SK-N-SH (cell line): ENCODE measurements at regions not wholly inside any gene's neighbourhood (a gene's known extent, or its start where the extent isn't known, plus 50 kb on each side); places are given as distances from the start of the nearest gene placed in this dataset.

Experiments
- CTCF ChIA-PET: fragments of 300-600, 350-600 bp; formaldehyde crosslinking; extraction: SDS; loops from one replicate; lab custom pipeline; 2021; lab: Yijun Ruan, JAX
- POLR2A ChIA-PET: fragments of 350-600 bp; sonication (Branson Sonifier 250); formaldehyde crosslinking; extraction: SDS; loops from one replicate; lab custom pipeline; 2020; ENCODE audit warnings: antibody characterized with exemption, inconsistent platforms; lab: Yijun Ruan, JAX
- DNase-seq: peaks from one replicate; pipeline ENCODE4 v3.0.0; 2012
- H2AFZ ChIP-seq: fragments of 200-600 bp; sonication (generic); 2 replicates; pipeline ENCODE4 v1.8.1; 2016; ENCODE audit warnings: antibody characterized with exemption, mild to moderate bottlenecking, low read depth
- H3F3A ChIP-seq: fragments of 200-600 bp; sonication (generic); replicated peaks from 2 replicates; pipeline ENCODE3; 2016; ENCODE audit warnings: antibody characterized with exemption, mild to moderate bottlenecking; ENCODE audit not compliant: insufficient read depth
- H3K27ac ChIP-seq, 2 experiments: fragments of 200-500 bp in 1 of 2; fragments of 200-600 bp in 1 of 2; sonication (Bioruptor generic) in 1 of 2; sonication (generic), shearing (Covaris generic) in 1 of 2; 2 replicates each; pipeline versions ENCODE4 v1.5.1 to v1.6.1; 2014 to 2016; ENCODE audit warnings: low read depth in 2 of 2, inconsistent platforms in 1 of 2, low read length in 1 of 2, mild to moderate bottlenecking in 1 of 2, mixed read lengths in 1 of 2
- H3K27me3 ChIP-seq: fragments of 200-600 bp; sonication (generic), shearing (Covaris generic); 2 replicates; pipeline ENCODE4 v1.6.1; 2016; ENCODE audit warnings: mixed run types; ENCODE audit not compliant: insufficient read depth
- H3K36me3 ChIP-seq, 2 experiments: fragments of 200-500 bp in 1 of 2; fragments of 200-600 bp in 1 of 2; sonication (Bioruptor generic) in 1 of 2; sonication (generic) in 1 of 2; replicated peaks in 1 of 2; 2 replicates each; pipeline versions ENCODE3 to v1.5.1; 2014 to 2016; ENCODE audit warnings: low read length in 1 of 2, mild to moderate bottlenecking in 1 of 2; ENCODE audit not compliant: insufficient read depth in 2 of 2, control insufficient read depth in 1 of 2
- H3K4me1 ChIP-seq, 2 experiments: fragments of 200-500 bp in 1 of 2; fragments of 200-600 bp in 1 of 2; sonication (Bioruptor generic) in 1 of 2; sonication (generic), shearing (Covaris generic) in 1 of 2; 2 replicates each; pipeline versions ENCODE4 v1.5.1 to v1.6.1; 2014 to 2016; ENCODE audit warnings: low read depth in 1 of 2, low read length in 1 of 2, mixed run types in 1 of 2; ENCODE audit not compliant: insufficient read depth in 2 of 2, control insufficient read depth in 1 of 2
- H3K4me2 ChIP-seq: fragments of 200-600 bp; sonication (generic), shearing (Covaris generic); 2 replicates; pipeline ENCODE4 v1.6.1; 2017; ENCODE audit warnings: mixed run types
- H3K4me3 ChIP-seq, 2 experiments: fragments of 200-500 bp in 1 of 2; fragments of 200-600 bp in 1 of 2; sonication (Bioruptor generic) in 1 of 2; sonication (generic), shearing (Covaris generic) in 1 of 2; 2 replicates each; pipeline versions ENCODE4 v1.5.1 to v1.8.1; 2014 to 2016; ENCODE audit warnings: low read depth in 2 of 2, inconsistent platforms in 1 of 2, low read length in 1 of 2, mild to moderate bottlenecking in 1 of 2, mixed read lengths in 1 of 2, moderate library complexity in 1 of 2
- H3K79me2 ChIP-seq: fragments of 200-600 bp; sonication (generic); 2 replicates; pipeline ENCODE4 v1.8.1; 2017; ENCODE audit warnings: mild to moderate bottlenecking; ENCODE audit not compliant: insufficient read depth
- H3K9ac ChIP-seq: fragments of 200-600 bp; sonication (generic); 2 replicates; pipeline ENCODE4 v1.6.1; 2017; ENCODE audit warnings: mixed run types
- H3K9me2 ChIP-seq: fragments of 200-600 bp; sonication (generic); 2 replicates; pipeline ENCODE4 v1.6.1; 2017; ENCODE audit warnings: mixed run types
- H3K9me3 ChIP-seq: fragments of 200-600 bp; sonication (generic); 2 replicates; pipeline ENCODE4 v1.6.1; 2017; ENCODE audit warnings: mixed run types, mild to moderate bottlenecking, moderate library complexity
- H4K20me1 ChIP-seq: fragments of 200-600 bp; sonication (generic); 2 replicates; pipeline ENCODE4 v1.6.1; 2017; ENCODE audit warnings: mild to moderate bottlenecking, mixed run types; ENCODE audit not compliant: insufficient read depth
- CHD2 ChIP-seq: fragments of 150-350 bp; IDR thresholded peaks from 2 replicates; pipeline ENCODE4 v1.6.1; 2018; ENCODE audit warnings: low read length; ENCODE audit not compliant: partially characterized antibody
- EZH2phosphoT487 ChIP-seq: fragments of 200-600 bp; sonication (generic); IDR thresholded peaks from 2 replicates; pipeline ENCODE4 v1.6.1; 2017; ENCODE audit warnings: low read depth, mixed run types, mild to moderate bottlenecking, antibody characterized with exemption, moderate library complexity, borderline replicate concordance
- GABPA ChIP-seq: IDR thresholded peaks from 2 replicates; pipeline ENCODE4 v1.4.0; 2012; ENCODE audit warnings: low read depth, mild to moderate bottlenecking
- IRF3 ChIP-seq: fragments of 150-350 bp; IDR thresholded peaks from 2 replicates; pipeline ENCODE4 v1.6.1; 2016; ENCODE audit warnings: mild to moderate bottlenecking, low read depth, low read length
- JUND ChIP-seq: IDR thresholded peaks from 2 replicates; pipeline ENCODE4 v1.4.0; 2012
- MEF2A ChIP-seq: IDR thresholded peaks from 2 replicates; pipeline ENCODE4 v1.4.0; 2012; ENCODE audit warnings: low read depth, borderline replicate concordance
- NRF1 ChIP-seq: IDR thresholded peaks from 2 replicates; pipeline ENCODE4 v1.6.1; 2012; ENCODE audit warnings: low read depth, mild to moderate bottlenecking, low read length
- POLR2AphosphoS5 ChIP-seq: IDR thresholded peaks from 2 replicates; pipeline ENCODE4 v1.6.1; 2012; ENCODE audit warnings: low read depth, low read length
- RAD21 ChIP-seq: IDR thresholded peaks from 2 replicates; pipeline ENCODE4 v1.6.1; 2012; ENCODE audit warnings: mild to moderate bottlenecking, low read length
- REST ChIP-seq: IDR thresholded peaks from 2 replicates; pipeline ENCODE4 v1.6.1; 2012; ENCODE audit warnings: mild to moderate bottlenecking, low read depth, low read length, moderate library complexity
- RXRA ChIP-seq: IDR thresholded peaks from 2 replicates; pipeline ENCODE4 v1.4.0; 2012; ENCODE audit warnings: low read depth, mild to moderate bottlenecking, borderline replicate concordance
- SMC3 ChIP-seq: IDR thresholded peaks from 2 replicates; pipeline ENCODE4 v1.6.1; 2012; ENCODE audit warnings: low read depth, low read length, improper control_type of control experiment
- USF1 ChIP-seq: IDR thresholded peaks from 2 replicates; pipeline ENCODE4 v1.4.0; 2012; ENCODE audit warnings: low read depth, borderline replicate concordance
- USF2 ChIP-seq: fragments of 150-350 bp; IDR thresholded peaks from 2 replicates; pipeline ENCODE4 v1.6.1; 2017; ENCODE audit warnings: antibody characterized with exemption, low read length, low read depth, borderline replicate concordance
- ZBTB33 ChIP-seq: IDR thresholded peaks from 2 replicates; pipeline ENCODE4 v1.4.0; 2012; ENCODE audit warnings: low read depth, borderline replicate concordance
- WGBS: methylation state at CpG from one replicate; pipeline ENCODE4 v1.1.6; 2017; ENCODE audit warnings: low lambda C conversion rate; 5-methylcytosine and 5-hydroxymethylcytosine counted together

- 100% methylated on average over 2 of the region's 4 CpGs for WGBS
- Histone ChIP-seq H3K9ac (no peak overlapping the region), H3K4me3 (no peak overlapping the region), H3K9me3 (no peaks in the 10 kb centered on the region)
- no peak for DNase-seq
- POLR2A ChIA-PET = no interaction called here
- TF ChIP-seq CHD2 (no peak), USF1 (no peak), GABPA (no peak), ZBTB33 (no peak), USF2 (no peak), EZH2phosphoT487 (no peak), REST (no peak), RAD21 (no peak)
- TF ChIP-seq, all 33 proteins: peak for 0
- peaks cover 10% of the 10 kb centered on the region for H3F3A ChIP-seq
- H3K36me3 ChIP-seq = no peaks in the 10 kb centered on the region
- H3K27ac ChIP-seq = peak overlapping the region in 1 of 2 experiments; percentile 71; a peak in 2 of 4 replicates
- H3K79me2 ChIP-seq = no peaks in the 10 kb centered on the region
- no peaks in the 10 kb centered on the region for H3K9me2 ChIP-seq
- peaks cover 0 to 9% of the 10 kb centered on the region in 2 experiments; a peak in 3 of 4 replicates for H3K4me1 ChIP-seq
- no peaks in the 10 kb centered on the region for H4K20me1 ChIP-seq
- H3K27me3 ChIP-seq = no peaks in the 10 kb centered on the region
- CTCF ChIA-PET = no interaction called here
- no peak overlapping the region for H2AFZ ChIP-seq
- H3K4me2 ChIP-seq = no peak overlapping the region
These were observed 485.1 kb downstream of the IRS2 start for GRCh38 chr13:109301276-109301675.

GRCh38 chr13:109297628-109298027 is 488.8 kb downstream of the IRS2 start:
- H4K20me1 ChIP-seq = no peaks in the 10 kb centered on the region
- CTCF ChIA-PET = interaction anchor here (0.7 to 1.5 kb wide), 3 partner anchors 141 to 495 kb away, joined by 3 to 4 read pairs (median 3); no protein-coding TSS in a partner anchor
- no peak overlapping the region for H3K4me2 ChIP-seq
- peak; percentile 36 for DNase-seq
- no peaks in the 10 kb centered on the region for H3K36me3 ChIP-seq
- no peak overlapping the region; the same call in 1 of the 2 replicates for H2AFZ ChIP-seq
- H3K4me1 ChIP-seq = peaks cover 0 to 9% of the 10 kb centered on the region in 2 experiments; a peak in 3 of 4 replicates
- no peaks in the 10 kb centered on the region for H3K27me3 ChIP-seq
- no peaks in the 10 kb centered on the region for H3K9me2 ChIP-seq
- no peaks in the 10 kb centered on the region for H3K9me3 ChIP-seq
- H3K27ac ChIP-seq = peak overlapping the region; percentile 51 to 55
- no peak overlapping the region for H3K4me3 ChIP-seq
- H3K9ac ChIP-seq = no peak overlapping the region
- H3F3A ChIP-seq = peaks cover 10% of the 10 kb centered on the region
- POLR2A ChIA-PET = no interaction called here
- 81% methylated on average over 2 of the region's 2 CpGs for WGBS
- H3K79me2 ChIP-seq = no peaks in the 10 kb centered on the region
- TF ChIP-seq IRF3 (no peak), RXRA (no peak), NRF1 (no peak), REST (no peak), POLR2AphosphoS5 (no peak), JUND (no peak), MEF2A (no peak), SMC3 (no peak)
